ENCODE measurements at regions not wholly inside any gene's neighbourhood (a gene's known extent, or its start where the extent isn't known, plus 50 kb on each side); places are given as distances from the start of the nearest gene placed in this dataset.

DNA sequence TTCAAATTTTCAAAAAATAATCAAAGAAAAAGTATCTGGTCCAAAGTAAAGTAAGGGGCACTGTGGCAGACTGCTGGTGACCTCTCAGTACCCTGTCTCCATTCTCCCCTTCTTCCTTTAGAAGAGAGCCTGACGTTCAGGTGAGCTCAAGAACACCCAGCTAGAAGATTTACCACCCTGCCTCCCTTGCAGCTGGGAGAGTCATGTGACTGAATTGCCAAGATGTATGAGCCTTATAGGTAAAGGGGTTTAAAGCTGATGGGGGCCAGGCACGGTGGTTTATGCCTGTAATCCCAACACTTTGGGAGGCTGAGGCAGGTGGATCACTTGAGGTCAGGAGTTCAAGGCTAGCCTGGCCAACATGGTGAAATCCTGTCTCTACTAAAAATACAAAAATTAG, 86.3 kb upstream of the NANOS1 start:
- Histone ChIP-seq H3K4me1 (ENCODE audit: control insufficient read depth, insufficient read depth, low read length) (no peaks in the 10 kb centered on the region), H3K36me3 (ENCODE audit: control insufficient read depth in 2 of 2, insufficient read depth in 1 of 2, low read length in 2 of 2) (no peaks in the 10 kb centered on the region), H3K27ac (ENCODE audit: extremely low read depth, low read depth, low read length) (no peak overlapping the region), H3K4me3 (ENCODE audit: low read depth, low read length) (no peak overlapping the region), H3K9me3 (ENCODE audit: control insufficient read depth, insufficient read depth, low read depth, low read length) (no peaks in the 10 kb centered on the region; the same call in 1 of the 2 replicates)
- ChIA-PET POLR2A (no interaction called here), CTCF (no interaction called here)
- TF ChIP-seq ELK4 (IDR thresholded peaks at IDR 0.05; ENCODE audit: borderline replicate concordance, low read depth, low read length) = no peak

- no peak overlapping the region for H3K27ac ChIP-seq (ENCODE audit: extremely low read depth, low read depth, low read length)
- ChIA-PET POLR2A (no interaction called here), CTCF (no interaction called here)
These were observed 84.4 kb upstream of the NANOS1 start for GRCh38 chr10:118944959-118945633.

GRCh38 chr10:118948786-118949185, 80.7 kb upstream of the NANOS1 start:
- Histone ChIP-seq H3K9me3 (ENCODE audit: control insufficient read depth, insufficient read depth, low read depth, low read length) (no peaks in the 10 kb centered on the region), H3K4me1 (ENCODE audit: control insufficient read depth, insufficient read depth, low read length) (0 out of 2 replicates have a peak, but pooled peaks cover 2% of the 10 kb centered on the region), H3K36me3 (ENCODE audit: control insufficient read depth in 2 of 2, insufficient read depth in 1 of 2, low read length in 2 of 2) (no peaks in the 10 kb centered on the region), H3K27ac (ENCODE audit: extremely low read depth, low read depth, low read length) (no peak overlapping the region), H3K4me3 (ENCODE audit: low read depth, low read length) (no peak overlapping the region)
- POLR2A ChIA-PET = no interaction called here
- CTCF ChIA-PET = interaction anchor here (0.5 kb wide), 1 partner anchor 18 kb away, joined by 3 read pairs; no protein-coding TSS in a partner anchor
- TF ChIP-seq ZNF704 (tag by site-specific recombination; IDR thresholded peaks at IDR 0.05) (no peak), KLF17 (tag by site-specific recombination; IDR thresholded peaks at IDR 0.05) (no peak)

More at GRCh38 chr10:118944959-118945633, 84.4 kb upstream of the NANOS1 start:
- no peaks in the 10 kb centered on the region; the same call in 1 of the 2 replicates for H3K9me3 ChIP-seq (ENCODE audit: control insufficient read depth, insufficient read depth, low read depth, low read length)
- no peaks in the 10 kb centered on the region for H3K4me1 ChIP-seq (ENCODE audit: control insufficient read depth, insufficient read depth, low read length)
- H3K36me3 ChIP-seq (ENCODE audit: control insufficient read depth in 2 of 2, insufficient read depth in 1 of 2, low read length in 2 of 2) = no peaks in the 10 kb centered on the region
- TF ChIP-seq, protein P1, sequence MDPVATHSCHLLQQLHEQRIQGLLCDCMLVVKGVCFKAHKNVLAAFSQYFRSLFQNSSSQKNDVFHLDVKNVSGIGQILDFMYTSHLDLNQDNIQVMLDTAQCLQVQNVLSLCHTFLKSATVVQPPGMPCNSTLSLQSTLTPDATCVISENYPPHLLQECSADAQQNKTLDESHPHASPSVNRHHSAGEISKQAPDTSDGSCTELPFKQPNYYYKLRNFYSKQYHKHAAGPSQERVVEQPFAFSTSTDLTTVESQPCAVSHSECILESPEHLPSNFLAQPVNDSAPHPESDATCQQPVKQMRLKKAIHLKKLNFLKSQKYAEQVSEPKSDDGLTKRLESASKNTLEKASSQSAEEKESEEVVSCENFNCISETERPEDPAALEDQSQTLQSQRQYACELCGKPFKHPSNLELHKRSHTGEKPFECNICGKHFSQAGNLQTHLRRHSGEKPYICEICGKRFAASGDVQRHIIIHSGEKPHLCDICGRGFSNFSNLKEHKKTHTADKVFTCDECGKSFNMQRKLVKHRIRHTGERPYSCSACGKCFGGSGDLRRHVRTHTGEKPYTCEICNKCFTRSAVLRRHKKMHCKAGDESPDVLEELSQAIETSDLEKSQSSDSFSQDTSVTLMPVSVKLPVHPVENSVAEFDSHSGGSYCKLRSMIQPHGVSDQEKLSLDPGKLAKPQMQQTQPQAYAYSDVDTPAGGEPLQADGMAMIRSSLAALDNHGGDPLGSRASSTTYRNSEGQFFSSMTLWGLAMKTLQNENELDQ (tag by site-specific recombination; IDR thresholded peaks at IDR 0.05; ENCODE audit: low read depth) = no peak
- TF ChIP-seq ZFP41 (tag by site-specific recombination; IDR thresholded peaks at IDR 0.05; ENCODE audit: borderline replicate concordance) = no peak
- TF ChIP-seq ZNF132 (tag by site-specific recombination; IDR thresholded peaks at IDR 0.05; ENCODE audit: borderline replicate concordance) = no peak
- no peak for TF ChIP-seq ZNF654 (tag by site-specific recombination; IDR thresholded peaks at IDR 0.05; ENCODE audit: low read depth)
- TF ChIP-seq ZNF223 (tag by site-specific recombination; IDR thresholded peaks at IDR 0.05) = no peak
- TF ChIP-seq ZNF175 (tag by site-specific recombination; IDR thresholded peaks at IDR 0.05) = no peak
- TF ChIP-seq ZNF138 (tag by site-specific recombination; IDR thresholded peaks at IDR 0.05; ENCODE audit: borderline replicate concordance) = no peak
- no peak for TF ChIP-seq PRDM10 (tag by site-specific recombination; IDR thresholded peaks at IDR 0.05)
- no peak overlapping the region for H3K4me3 ChIP-seq (ENCODE audit: low read depth, low read length)
